ENCODE measurements at regions not wholly inside any gene's neighbourhood (a gene's known extent, or its start where the extent isn't known, plus 50 kb on each side); places are given as distances from the start of the nearest gene placed in this dataset.

GRCh38 chr5:155871623-155872022 is 455.3 kb upstream of the SGCD start:
- TF ChIP-seq CTCF (IDR thresholded peaks at IDR 0.05 in 4 of 5, conservative IDR thresholded peaks at IDR 0.05 in 1 of 5) = no peak
- TF ChIP-seq POLR2A (IDR thresholded peaks at IDR 0.05) = no peak

Data from gastrocnemius medialis (tissue), 4 donors.